ENCODE measurements at regions not wholly inside any gene's neighbourhood (a gene's known extent, or its start where the extent isn't known, plus 50 kb on each side); places are given as distances from the start of the nearest gene placed in this dataset.
"Not testable (repeated sequence)": the region's sequence is repeated elsewhere in the genome, so short reads cannot be mapped to it uniquely, and the experiment has no call there.

- Histone ChIP-seq H3K4me1 (no peaks in the 10 kb centered on the region), H3K36me3 (ENCODE audit: insufficient read depth in 1 of 2, low read depth in 1 of 2) (no peaks in the 10 kb centered on the region), H3K4me3 (no peak overlapping the region), H3K27me3 (ENCODE audit: insufficient read depth in 3 of 3, low read length in 2 of 3) (no peaks in the 10 kb centered on the region), H3K9me3 (peaks cover 1% of the 10 kb centered on the region), H3K27ac (no peak overlapping the region)
- ATAC-seq (no peak), DNase-seq (no peak)
- intact Hi-C loops (cut with DNase I), result no loop called here
- TF ChIP-seq CTCF (IDR thresholded peaks at IDR 0.05), result no peak
Measured at GRCh38 chr10:123221418-123221817, 67.2 kb downstream of the BUB3 start.

GRCh38 chr10:123222832-123223231 lies 68.6 kb downstream of the BUB3 start:
- intact Hi-C loops (cut with DNase I), result no loop called here
- Histone ChIP-seq H3K9me3 (no peaks in the 10 kb centered on the region), H3K27ac (no peak overlapping the region), H3K36me3 (ENCODE audit: insufficient read depth in 1 of 2, low read depth in 1 of 2) (no peaks in the 10 kb centered on the region), H3K27me3 (ENCODE audit: insufficient read depth in 3 of 3, low read length in 2 of 3) (no peaks in the 10 kb centered on the region), H3K4me1 (no peaks in the 10 kb centered on the region), H3K4me3 (no peak overlapping the region)
- WGBS, 3 donors, result 55 to 70% (median 65%) methylated on average over 4 of the region's 4 CpGs
- DNase-seq, result no peak
- no peak for TF ChIP-seq CTCF (IDR thresholded peaks at IDR 0.05)
- no peak for ATAC-seq

- no peak for TF ChIP-seq CTCF (IDR thresholded peaks at IDR 0.05)
- 93 to 98% (median 94%) methylated on average over 2 of the region's 2 CpGs for WGBS, 3 donors
- H3K27ac ChIP-seq, result no peak overlapping the region
- ATAC-seq (no peak), DNase-seq (no peak)
- H3K27me3 ChIP-seq (ENCODE audit: insufficient read depth in 3 of 3, low read length in 2 of 3), result no peaks in the 10 kb centered on the region
- no peaks in the 10 kb centered on the region for H3K36me3 ChIP-seq (ENCODE audit: insufficient read depth in 1 of 2, low read depth in 1 of 2)
- no peaks in the 10 kb centered on the region for H3K9me3 ChIP-seq
- intact Hi-C loops (cut with DNase I), result no loop called here
- H3K4me3 ChIP-seq, result no peak overlapping the region
- no peaks in the 10 kb centered on the region for H3K4me1 ChIP-seq
Measured at GRCh38 chr10:123227706-123228105, 73.5 kb downstream of the BUB3 start.

GRCh38 chr10:123229927-123230630 lies 75.9 kb downstream of the BUB3 start:
- no peaks in the 10 kb centered on the region for H3K36me3 ChIP-seq (ENCODE audit: insufficient read depth in 1 of 2, low read depth in 1 of 2)
- no peaks in the 10 kb centered on the region for H3K27me3 ChIP-seq (ENCODE audit: insufficient read depth in 3 of 3, low read length in 2 of 3)
- intact Hi-C loops (cut with DNase I), result no loop called here
- TF ChIP-seq CTCF (IDR thresholded peaks at IDR 0.05), result no peak
- no peaks in the 10 kb centered on the region for H3K4me1 ChIP-seq
- ATAC-seq (no peak), DNase-seq (no peak)
- WGBS, 3 donors, result 54 to 64% (median 56%) methylated on average over 8 of the region's 8 CpGs
- no peaks in the 10 kb centered on the region for H3K9me3 ChIP-seq
- no peak overlapping the region for H3K4me3 ChIP-seq
- H3K27ac ChIP-seq, result no peak overlapping the region

- intact Hi-C loops (cut with DNase I); H3K4me1 ChIP-seq; ATAC-seq; H3K4me3 ChIP-seq; H3K27me3 ChIP-seq (ENCODE audit: insufficient read depth in 3 of 3, low read length in 2 of 3); H3K9me3 ChIP-seq; DNase-seq; H3K36me3 ChIP-seq (ENCODE audit: insufficient read depth in 1 of 2, low read depth in 1 of 2); H3K27ac ChIP-seq: not testable (repeated sequence)
- 69 to 80% (median 71%) methylated on average over 1 of the region's 1 CpG for WGBS, 3 donors
Measured at GRCh38 chr10:123232879-123233278, 78.7 kb downstream of the BUB3 start.

- intact Hi-C loops (cut with DNase I); DNase-seq; H3K36me3 ChIP-seq (ENCODE audit: insufficient read depth in 1 of 2, low read depth in 1 of 2); H3K27ac ChIP-seq; H3K4me3 ChIP-seq; H3K27me3 ChIP-seq (ENCODE audit: insufficient read depth in 3 of 3, low read length in 2 of 3); ATAC-seq; H3K9me3 ChIP-seq; H3K4me1 ChIP-seq: not testable (repeated sequence)
- 94 to 98% (median 97%) methylated on average over 4 of the region's 4 CpGs for WGBS, 3 donors
Measured at GRCh38 chr10:123235014-123235413, 80.8 kb downstream of the BUB3 start.
